ENCODE measurements at regions not wholly inside any gene's neighbourhood (a gene's known extent, or its start where the extent isn't known, plus 50 kb on each side); places are given as distances from the start of the nearest gene placed in this dataset.

DNA sequence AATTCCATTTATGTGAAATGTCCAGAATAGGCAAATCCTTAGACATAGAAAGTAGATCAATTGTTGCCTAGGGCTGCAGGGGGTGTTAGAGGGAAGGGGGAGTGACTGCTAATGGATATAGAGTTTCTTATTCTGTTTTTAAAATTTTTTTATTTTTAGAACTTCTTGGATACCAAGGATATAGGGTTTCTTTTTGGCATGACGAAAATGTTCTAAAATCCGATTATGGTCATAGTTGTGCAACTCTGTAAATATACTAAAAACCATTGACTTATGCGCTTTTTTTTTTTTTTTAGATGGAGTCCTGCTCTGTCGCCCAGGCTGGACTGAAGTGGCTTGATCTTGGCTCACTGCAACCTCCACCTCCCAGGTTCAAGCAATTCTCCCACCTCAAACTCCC is 125.2 kb upstream of the USP9X start:
- intact Hi-C loops (cut with DNase I) = no loop called here
- no peak for DNase-seq
- Histone ChIP-seq H3K27me3 (no peaks in the 10 kb centered on the region), H3K9me3 (no peaks in the 10 kb centered on the region), H3K27ac (no peak overlapping the region), H3K36me3 (no peaks in the 10 kb centered on the region), H3K4me3 (no peak overlapping the region), H3K4me1 (no peaks in the 10 kb centered on the region)
- WGBS, 2 donors = 90 to 95% methylated on average over 4 of the region's 4 CpGs
- TF ChIP-seq POLR2A (IDR thresholded peaks at IDR 0.05) (no peak), POLR2AphosphoS5 (IDR thresholded peaks at IDR 0.05) (no peak), EP300 (IDR thresholded peaks at IDR 0.05) (no peak)
- TF ChIP-seq, protein P1, sequence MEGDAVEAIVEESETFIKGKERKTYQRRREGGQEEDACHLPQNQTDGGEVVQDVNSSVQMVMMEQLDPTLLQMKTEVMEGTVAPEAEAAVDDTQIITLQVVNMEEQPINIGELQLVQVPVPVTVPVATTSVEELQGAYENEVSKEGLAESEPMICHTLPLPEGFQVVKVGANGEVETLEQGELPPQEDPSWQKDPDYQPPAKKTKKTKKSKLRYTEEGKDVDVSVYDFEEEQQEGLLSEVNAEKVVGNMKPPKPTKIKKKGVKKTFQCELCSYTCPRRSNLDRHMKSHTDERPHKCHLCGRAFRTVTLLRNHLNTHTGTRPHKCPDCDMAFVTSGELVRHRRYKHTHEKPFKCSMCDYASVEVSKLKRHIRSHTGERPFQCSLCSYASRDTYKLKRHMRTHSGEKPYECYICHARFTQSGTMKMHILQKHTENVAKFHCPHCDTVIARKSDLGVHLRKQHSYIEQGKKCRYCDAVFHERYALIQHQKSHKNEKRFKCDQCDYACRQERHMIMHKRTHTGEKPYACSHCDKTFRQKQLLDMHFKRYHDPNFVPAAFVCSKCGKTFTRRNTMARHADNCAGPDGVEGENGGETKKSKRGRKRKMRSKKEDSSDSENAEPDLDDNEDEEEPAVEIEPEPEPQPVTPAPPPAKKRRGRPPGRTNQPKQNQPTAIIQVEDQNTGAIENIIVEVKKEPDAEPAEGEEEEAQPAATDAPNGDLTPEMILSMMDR (IDR thresholded peaks at IDR 0.05) = no peak

DNA sequence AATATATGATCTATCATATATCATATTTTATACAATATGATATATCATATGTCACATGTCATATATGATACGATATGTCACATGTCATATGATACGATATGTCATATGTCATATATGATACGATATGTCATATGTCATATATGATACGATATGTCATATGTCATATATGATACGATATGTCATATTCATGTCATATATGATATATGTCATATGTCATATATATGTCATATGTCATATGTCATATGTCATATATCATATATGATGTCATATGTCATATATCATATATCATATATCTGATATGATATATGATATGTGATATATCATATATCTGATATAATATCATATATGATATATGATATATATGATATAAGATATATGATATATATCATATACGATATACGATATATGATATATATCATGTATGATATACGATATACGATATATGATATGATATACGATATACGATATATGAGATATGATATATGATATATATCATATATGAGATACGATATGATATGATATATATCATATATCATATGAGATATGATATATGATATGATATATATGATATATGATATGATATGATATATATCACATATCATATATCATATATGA is 122.3 kb upstream of the USP9X start:
- no peaks in the 10 kb centered on the region for H3K4me1 ChIP-seq
- no peaks in the 10 kb centered on the region for H3K36me3 ChIP-seq
- DNase-seq = no peak
- H3K27ac ChIP-seq = no peak overlapping the region
- no peaks in the 10 kb centered on the region for H3K9me3 ChIP-seq
- H3K27me3 ChIP-seq = no peaks in the 10 kb centered on the region
- no peak overlapping the region for H3K4me3 ChIP-seq
- TF ChIP-seq EP300 (IDR thresholded peaks at IDR 0.05) (no peak), POLR2AphosphoS5 (IDR thresholded peaks at IDR 0.05) (no peak), POLR2A (IDR thresholded peaks at IDR 0.05) (no peak)
- TF ChIP-seq, protein P1 (IDR thresholded peaks at IDR 0.05) = no peak
- 86 to 89% methylated on average over 12 of the region's 12 CpGs for WGBS, 2 donors
- intact Hi-C loops (cut with DNase I) = no loop called here

DNA sequence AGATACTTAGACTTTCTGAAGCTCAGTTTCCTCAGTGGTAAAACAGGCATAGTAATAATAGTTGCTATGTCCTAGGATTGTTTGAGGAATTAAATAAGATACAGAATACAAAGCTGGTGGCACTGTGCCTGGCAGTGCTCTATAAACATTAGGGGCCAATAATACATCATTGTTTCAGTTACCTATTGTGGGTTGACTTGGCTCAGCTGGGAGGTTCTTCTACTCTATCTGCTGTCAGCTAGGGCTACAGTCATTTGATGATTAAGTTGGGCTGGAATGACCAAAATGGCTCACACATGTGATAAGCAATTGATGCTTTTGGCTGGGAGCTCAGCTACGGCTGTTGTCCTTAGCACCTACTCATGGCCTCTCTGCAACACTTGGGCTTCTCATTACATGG is 121.2 kb upstream of the USP9X start:
- Histone ChIP-seq H3K36me3 (no peaks in the 10 kb centered on the region), H3K4me3 (no peak overlapping the region), H3K9me3 (no peaks in the 10 kb centered on the region), H3K4me1 (no peaks in the 10 kb centered on the region), H3K27ac (no peak overlapping the region), H3K27me3 (no peaks in the 10 kb centered on the region)
- TF ChIP-seq, protein P1 (IDR thresholded peaks at IDR 0.05) = no peak
- TF ChIP-seq EP300 (IDR thresholded peaks at IDR 0.05) (no peak), POLR2AphosphoS5 (IDR thresholded peaks at IDR 0.05) (no peak), POLR2A (IDR thresholded peaks at IDR 0.05) (no peak)
- intact Hi-C loops (cut with DNase I) = no loop called here
- WGBS, 2 donors = 91 to 97% methylated on average over 1 of the region's 1 CpG
- DNase-seq = no peak

DNA sequence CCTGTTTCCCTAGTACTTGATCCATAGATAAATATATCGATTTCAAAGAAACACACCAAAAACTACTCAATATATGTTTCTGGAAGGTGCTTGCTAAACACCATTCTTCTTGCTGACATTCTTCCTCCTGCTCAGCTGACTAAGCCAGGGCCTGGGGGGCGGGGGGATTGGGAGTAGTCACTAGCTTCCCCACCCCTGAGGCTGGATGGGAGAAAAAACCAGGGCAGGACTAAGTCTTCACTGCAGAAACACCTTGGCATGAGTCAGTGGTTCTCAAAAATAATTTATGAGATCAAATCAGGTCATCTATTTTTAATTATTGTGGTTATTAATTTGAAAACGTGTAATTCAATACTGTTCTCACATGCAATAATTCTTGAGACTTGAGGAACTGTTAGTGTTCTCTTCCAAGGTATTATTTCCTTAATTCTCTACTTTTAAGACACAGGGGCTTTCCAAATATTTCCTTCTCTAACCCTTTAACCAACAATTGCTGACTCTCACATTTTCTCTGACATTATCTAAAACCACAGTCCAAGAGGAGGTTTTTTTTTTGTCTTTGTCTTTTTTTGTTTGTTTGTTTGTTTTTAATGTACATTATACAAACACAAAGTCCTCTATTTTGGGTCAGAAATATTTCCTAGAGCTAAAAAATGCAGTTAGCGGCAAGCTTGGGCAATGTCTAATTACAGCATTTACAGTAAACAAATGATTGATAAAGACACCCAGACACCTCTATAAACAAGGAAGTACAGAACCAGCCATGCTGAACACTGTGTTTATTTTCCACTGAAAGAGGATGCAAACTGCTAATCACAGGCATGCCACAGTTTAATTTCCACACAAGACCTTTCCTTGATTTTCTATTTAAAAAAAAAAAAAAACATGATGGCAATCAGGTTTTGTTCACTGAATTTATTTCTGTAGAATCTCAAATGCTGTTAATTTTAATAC is 120.3 kb upstream of the USP9X start:
- TF ChIP-seq POLR2A (IDR thresholded peaks at IDR 0.05) (no peak), POLR2AphosphoS5 (IDR thresholded peaks at IDR 0.05) (no peak)
- TF ChIP-seq, protein P1 (IDR thresholded peaks at IDR 0.05) = no peak
- Histone ChIP-seq H3K4me3 (no peak overlapping the region), H3K27me3 (no peaks in the 10 kb centered on the region), H3K4me1 (no peaks in the 10 kb centered on the region), H3K36me3 (no peaks in the 10 kb centered on the region), H3K9me3 (no peaks in the 10 kb centered on the region), H3K27ac (no peak overlapping the region)
- intact Hi-C loops (cut with DNase I) = no loop called here
- WGBS, 2 donors = 68 to 70% methylated on average over 4 of the region's 4 CpGs
- DNase-seq = no peak

Measured in sigmoid colon (tissue), 6 donors.